ENCODE measurements at regions not wholly inside any gene's neighbourhood (a gene's known extent, or its start where the extent isn't known, plus 50 kb on each side); places are given as distances from the start of the nearest gene placed in this dataset.
"Not testable (repeated sequence)": the region's sequence is repeated elsewhere in the genome, so short reads cannot be mapped to it uniquely, and the experiment has no call there.

- DNase-seq: no peak
Measured at GRCh38 chr1:184851822-184852746, 97.4 kb upstream of the EDEM3 start.

- DNase-seq: no peak
Measured at GRCh38 chr1:184843732-184844495, 89.3 kb upstream of the EDEM3 start.

- DNase-seq: no peak
Measured at GRCh38 chr1:184840596-184840995, 85.9 kb upstream of the EDEM3 start.

GRCh38 chr1:184838504-184838951 is 83.9 kb upstream of the EDEM3 start:
- peak; percentile 92 for DNase-seq

- DNase-seq: peak; percentile 80
Measured at GRCh38 chr1:184836934-184837895, 82.6 kb upstream of the EDEM3 start.

- DNase-seq: peak; percentile 64
Measured at GRCh38 chr1:184836141-184836540, 81.5 kb upstream of the EDEM3 start.

GRCh38 chr1:184833994-184834393 is 79.3 kb upstream of the EDEM3 start:
- DNase-seq: not testable (repeated sequence)

GRCh38 chr1:184832517-184832916 is 77.9 kb upstream of the EDEM3 start:
- no peak for DNase-seq

GRCh38 chr1:184829496-184829895 is 74.8 kb upstream of the EDEM3 start:
- not testable (repeated sequence) for DNase-seq

- DNase-seq: no peak
Measured at GRCh38 chr1:184828369-184828717, 73.7 kb upstream of the EDEM3 start.

GRCh38 chr1:184827600-184828368 is 73.1 kb upstream of the EDEM3 start:
- no peak for DNase-seq

- no peak for DNase-seq
Measured at GRCh38 chr1:184826001-184826400, 71.3 kb upstream of the EDEM3 start.

- DNase-seq: no peak
Measured at GRCh38 chr1:184825571-184825970, 70.9 kb upstream of the EDEM3 start.

GRCh38 chr1:184824691-184825323 is 70.1 kb upstream of the EDEM3 start:
- DNase-seq: no peak

- no peak for DNase-seq
Measured at GRCh38 chr1:184823080-184823479, 68.4 kb upstream of the EDEM3 start.

- DNase-seq: no peak
Measured at GRCh38 chr1:184822267-184822666, 67.6 kb upstream of the EDEM3 start.

GRCh38 chr1:184821658-184822057 is 67.0 kb upstream of the EDEM3 start:
- no peak for DNase-seq

- DNase-seq: no peak
Measured at GRCh38 chr1:184820956-184821355, 66.3 kb upstream of the EDEM3 start.

GRCh38 chr1:184820218-184820750 is 65.6 kb upstream of the EDEM3 start:
- DNase-seq: no peak

- no peak for DNase-seq
Measured at GRCh38 chr1:184818646-184819045, 64.0 kb upstream of the EDEM3 start.

- not testable (repeated sequence) for DNase-seq
Measured at GRCh38 chr1:184817003-184817402, 62.3 kb upstream of the EDEM3 start.

Data from hindlimb muscle (tissue), 1 donor.